Colonic mucosa (tissue), 4 donors: ENCODE measurements at regions not wholly inside any gene's neighbourhood (a gene's known extent, or its start where the extent isn't known, plus 50 kb on each side); places are given as distances from the start of the nearest gene placed in this dataset.

Experiments
- DNase-seq: peaks from one replicate; pipeline ENCODE4 v3.0.0-alpha.2; 2020
- H3K27ac ChIP-seq: fragments of 200-600 bp; one replicate; pipeline ENCODE4 v1.8.0; 2021
- H3K27me3 ChIP-seq: fragments of 200-600 bp; one replicate; pipeline ENCODE4 v1.8.0; 2021
- H3K36me3 ChIP-seq: fragments of 200-600 bp; one replicate; pipeline ENCODE4 v1.8.0; 2021
- H3K4me1 ChIP-seq: fragments of 200-600 bp; one replicate; pipeline ENCODE4 v1.8.0; 2021; ENCODE audit warnings: mild to moderate bottlenecking
- H3K4me3 ChIP-seq: fragments of 200-600 bp; one replicate; pipeline ENCODE4 v1.8.0; 2021
- H3K9ac ChIP-seq, 2 donors: one replicate each; pipeline ENCODE4 v1.7.0; 2013; ENCODE audit warnings: control low read depth in 2 of 2, low read depth in 2 of 2, low read length in 2 of 2
- H3K9me3 ChIP-seq: fragments of 200-600 bp; one replicate; pipeline ENCODE4 v1.8.0; 2021
- intact Hi-C: fragments of 100-400 bp; cut with DNase I; formaldehyde crosslinking; loops from one replicate; pipeline ENCODE4 v1.14.1; 2022
- TF ChIP-seq, protein P1 (sequence below): fragments of 200-600 bp; IDR thresholded peaks from one replicate; pipeline ENCODE4 v1.8.0; 2022; ENCODE audit warnings: antibody characterized with exemption, mild to moderate bottlenecking
- donor health status: healthy.
- donor health status: DM: no; HTN: no; CAD: no.
- donor health status: DM: no; HTN: no; CAD: no.

DNA sequence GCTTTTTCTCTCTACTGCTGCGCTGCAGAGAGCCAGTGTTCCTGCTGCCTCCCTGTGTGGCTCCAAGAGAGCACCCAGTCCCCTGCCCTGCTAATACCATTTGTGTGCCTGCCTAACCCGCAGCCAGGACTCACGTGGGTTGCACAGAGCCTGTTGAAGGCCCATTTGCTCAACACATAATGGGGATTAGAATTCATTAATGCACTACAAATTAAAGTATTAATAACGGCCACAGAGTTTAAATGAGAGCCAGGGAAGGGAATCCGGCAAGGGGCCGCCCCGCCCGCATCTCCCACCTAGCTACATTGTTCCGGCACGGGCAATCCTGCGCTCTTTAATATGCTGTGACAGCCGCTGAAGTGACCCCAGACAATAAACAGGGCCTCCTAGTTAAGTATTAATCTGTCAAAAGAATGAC, 211.3 kb downstream of the NXPE2 start:
- no peak overlapping the region for H3K9ac ChIP-seq
- DNase-seq: no peak
- H3K4me3 ChIP-seq: no peak overlapping the region
- intact Hi-C loops: no loop called here
- H3K27ac ChIP-seq: no peak overlapping the region
- H3K4me1 ChIP-seq: no peaks in the 10 kb centered on the region
- TF ChIP-seq, protein P1, sequence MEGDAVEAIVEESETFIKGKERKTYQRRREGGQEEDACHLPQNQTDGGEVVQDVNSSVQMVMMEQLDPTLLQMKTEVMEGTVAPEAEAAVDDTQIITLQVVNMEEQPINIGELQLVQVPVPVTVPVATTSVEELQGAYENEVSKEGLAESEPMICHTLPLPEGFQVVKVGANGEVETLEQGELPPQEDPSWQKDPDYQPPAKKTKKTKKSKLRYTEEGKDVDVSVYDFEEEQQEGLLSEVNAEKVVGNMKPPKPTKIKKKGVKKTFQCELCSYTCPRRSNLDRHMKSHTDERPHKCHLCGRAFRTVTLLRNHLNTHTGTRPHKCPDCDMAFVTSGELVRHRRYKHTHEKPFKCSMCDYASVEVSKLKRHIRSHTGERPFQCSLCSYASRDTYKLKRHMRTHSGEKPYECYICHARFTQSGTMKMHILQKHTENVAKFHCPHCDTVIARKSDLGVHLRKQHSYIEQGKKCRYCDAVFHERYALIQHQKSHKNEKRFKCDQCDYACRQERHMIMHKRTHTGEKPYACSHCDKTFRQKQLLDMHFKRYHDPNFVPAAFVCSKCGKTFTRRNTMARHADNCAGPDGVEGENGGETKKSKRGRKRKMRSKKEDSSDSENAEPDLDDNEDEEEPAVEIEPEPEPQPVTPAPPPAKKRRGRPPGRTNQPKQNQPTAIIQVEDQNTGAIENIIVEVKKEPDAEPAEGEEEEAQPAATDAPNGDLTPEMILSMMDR: no peak
- H3K9me3 ChIP-seq: no peaks in the 10 kb centered on the region
- H3K36me3 ChIP-seq: no peaks in the 10 kb centered on the region
- H3K27me3 ChIP-seq: no peaks in the 10 kb centered on the region

DNA sequence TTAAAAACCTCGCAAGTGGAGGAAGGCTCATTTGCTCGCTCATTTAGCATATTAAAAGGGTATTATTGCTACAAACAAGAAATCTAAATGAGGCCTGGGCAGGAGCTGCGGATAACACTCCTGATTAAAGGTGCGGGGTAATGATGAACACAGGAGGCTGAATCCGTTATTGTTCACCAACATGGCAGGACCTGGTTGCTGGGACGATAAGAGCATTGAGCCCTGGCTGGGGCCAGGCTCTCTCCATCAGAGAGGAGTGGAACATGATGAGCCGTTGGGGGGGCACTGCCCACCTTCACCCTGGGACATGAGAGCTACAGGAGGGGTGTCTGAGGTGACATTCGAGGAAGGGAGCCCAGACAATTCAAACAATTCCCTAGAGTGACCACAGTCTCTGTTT, 211.7 kb downstream of the NXPE2 start:
- Histone ChIP-seq H3K4me3 (no peak overlapping the region), H3K9ac (no peak overlapping the region), H3K27ac (no peak overlapping the region), H3K27me3 (no peaks in the 10 kb centered on the region), H3K36me3 (no peaks in the 10 kb centered on the region), H3K9me3 (no peaks in the 10 kb centered on the region), H3K4me1 (no peaks in the 10 kb centered on the region)
- no peak for DNase-seq
- intact Hi-C loops: no loop called here
- TF ChIP-seq, protein P1: no peak

DNA sequence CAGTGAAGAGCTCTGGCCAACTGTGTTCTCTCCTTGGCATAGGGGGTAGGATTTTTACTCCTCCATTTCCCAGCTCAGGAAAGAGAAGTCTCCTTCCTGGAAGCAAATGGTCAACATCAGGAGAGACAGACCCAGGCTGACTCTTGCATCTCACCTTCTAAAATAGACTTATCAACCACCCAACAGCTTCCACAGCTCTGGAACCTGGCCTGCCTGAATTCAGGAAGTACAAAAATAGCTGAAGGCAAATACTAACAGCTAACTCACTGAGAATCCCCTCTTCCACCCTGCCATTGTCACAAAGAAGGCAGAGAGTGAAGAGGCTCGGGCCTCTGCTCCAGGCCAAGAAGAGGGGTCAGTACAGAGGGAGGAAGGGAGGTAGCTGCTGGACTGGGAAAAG, 213.6 kb downstream of the NXPE2 start:
- intact Hi-C loops: no loop called here
- H3K4me1 ChIP-seq: no peaks in the 10 kb centered on the region
- H3K9ac ChIP-seq: no peak overlapping the region
- no peaks in the 10 kb centered on the region for H3K9me3 ChIP-seq
- no peaks in the 10 kb centered on the region for H3K36me3 ChIP-seq
- DNase-seq: no peak
- H3K4me3 ChIP-seq: no peak overlapping the region
- H3K27ac ChIP-seq: no peak overlapping the region
- TF ChIP-seq, protein P1: no peak
- no peaks in the 10 kb centered on the region for H3K27me3 ChIP-seq

DNA sequence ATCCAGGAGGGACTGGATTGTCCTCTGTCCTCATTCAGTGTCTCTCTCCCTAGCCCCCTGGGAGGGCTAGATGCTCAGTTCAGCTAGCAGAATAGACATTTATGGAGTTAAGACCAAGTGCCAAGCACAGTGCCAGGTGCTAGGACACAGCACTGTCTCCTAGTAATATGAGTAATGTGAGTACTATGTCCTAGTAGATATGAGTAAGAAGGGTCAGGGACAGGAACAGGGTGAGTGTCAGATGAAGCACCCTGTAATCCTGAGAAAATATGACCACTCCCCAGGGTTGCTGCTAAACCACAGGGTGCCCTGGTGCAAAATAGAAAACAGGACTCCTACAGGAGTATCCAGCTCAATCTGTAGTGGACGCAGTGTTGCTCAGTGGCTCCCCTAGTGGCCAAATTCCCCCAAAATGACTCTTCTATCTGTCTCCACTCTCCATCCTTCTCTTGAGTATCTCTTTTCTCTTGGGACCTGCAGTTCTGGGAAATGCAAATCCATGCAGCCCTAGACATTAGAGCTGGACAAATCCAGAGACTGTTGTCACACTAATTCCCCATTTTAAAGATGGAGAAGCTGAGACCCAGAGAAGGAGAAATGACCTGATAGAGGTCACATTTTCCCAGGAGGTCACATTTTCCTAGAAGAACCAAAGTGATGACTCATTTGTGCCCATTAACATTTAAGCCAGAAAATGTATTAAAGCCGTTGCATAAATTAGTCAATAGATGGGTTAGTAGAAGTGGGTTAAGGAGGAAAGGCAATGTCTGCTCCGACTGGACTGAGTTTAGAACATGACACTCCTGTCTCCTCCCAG, 214.3 kb downstream of the NXPE2 start:
- TF ChIP-seq, protein P1: peak; percentile 40
- peak; percentile 28 for DNase-seq
- Histone ChIP-seq H3K27ac (no peak overlapping the region), H3K27me3 (no peaks in the 10 kb centered on the region), H3K4me1 (no peaks in the 10 kb centered on the region), H3K4me3 (no peak overlapping the region), H3K9ac (no peak overlapping the region), H3K36me3 (no peaks in the 10 kb centered on the region), H3K9me3 (no peaks in the 10 kb centered on the region)
- intact Hi-C loops: no loop called here

DNA sequence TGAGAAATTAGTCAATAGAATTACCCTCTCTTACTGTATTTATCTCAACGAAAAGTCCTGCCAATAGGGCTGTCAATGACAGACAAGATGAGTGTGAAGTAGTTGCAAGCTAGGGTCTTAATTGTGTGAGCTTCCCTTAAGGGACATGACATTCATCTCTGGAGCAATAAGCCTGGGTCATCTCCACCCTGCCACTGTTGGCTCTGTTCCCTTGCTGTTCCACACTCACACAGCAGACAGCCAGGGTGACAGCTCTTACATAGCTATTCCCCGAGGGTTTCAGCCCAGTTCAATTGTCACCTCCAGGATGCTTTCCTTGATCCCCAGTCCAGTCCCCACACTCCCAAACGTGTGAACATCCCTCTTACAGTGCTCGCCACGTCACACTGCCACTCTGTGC, 215.0 kb downstream of the NXPE2 start:
- no peaks in the 10 kb centered on the region for H3K4me1 ChIP-seq
- DNase-seq: no peak
- TF ChIP-seq, protein P1: no peak
- intact Hi-C loops: no loop called here
- no peaks in the 10 kb centered on the region for H3K9me3 ChIP-seq
- H3K4me3 ChIP-seq: no peak overlapping the region
- no peak overlapping the region for H3K27ac ChIP-seq
- H3K27me3 ChIP-seq: no peaks in the 10 kb centered on the region
- no peak overlapping the region for H3K9ac ChIP-seq
- no peaks in the 10 kb centered on the region for H3K36me3 ChIP-seq
